GM19023 (cell line): ENCODE measurements at regions not wholly inside any gene's neighbourhood (a gene's known extent, or its start where the extent isn't known, plus 50 kb on each side); places are given as distances from the start of the nearest gene placed in this dataset.
"Not testable (repeated sequence)": the region's sequence is repeated elsewhere in the genome, so short reads cannot be mapped to it uniquely, and the experiment has no call there.

Source experiments
- ATAC-seq: cut with Tn5 transposase; IDR thresholded peaks from one replicate; pipeline ENCODE4 v1.9.1; 2021; ENCODE audit warnings: mild to moderate bottlenecking, moderate library complexity; ENCODE audit not compliant: unreplicated experiment

DNA sequence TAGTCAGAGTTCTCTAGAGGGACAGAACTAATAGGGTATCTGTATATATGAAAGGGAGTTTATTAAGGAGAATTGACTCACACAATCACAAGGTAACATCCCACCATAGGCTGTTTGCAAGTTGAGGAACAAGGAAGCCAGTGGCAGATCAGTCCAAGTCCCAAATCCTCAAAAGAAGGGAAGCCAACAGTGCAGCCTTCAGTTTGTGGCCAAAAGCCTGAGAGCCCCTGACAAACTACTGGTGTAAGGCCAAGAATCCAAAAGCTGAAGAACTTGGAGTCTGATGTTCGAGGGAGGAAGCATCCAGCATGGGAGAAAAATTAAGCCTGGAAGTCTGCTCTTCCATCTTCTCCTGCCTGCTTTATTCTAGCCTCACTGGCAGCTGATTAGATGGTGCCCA, 1107.2 kb upstream of the CELF2 start:
- no peak for ATAC-seq

DNA sequence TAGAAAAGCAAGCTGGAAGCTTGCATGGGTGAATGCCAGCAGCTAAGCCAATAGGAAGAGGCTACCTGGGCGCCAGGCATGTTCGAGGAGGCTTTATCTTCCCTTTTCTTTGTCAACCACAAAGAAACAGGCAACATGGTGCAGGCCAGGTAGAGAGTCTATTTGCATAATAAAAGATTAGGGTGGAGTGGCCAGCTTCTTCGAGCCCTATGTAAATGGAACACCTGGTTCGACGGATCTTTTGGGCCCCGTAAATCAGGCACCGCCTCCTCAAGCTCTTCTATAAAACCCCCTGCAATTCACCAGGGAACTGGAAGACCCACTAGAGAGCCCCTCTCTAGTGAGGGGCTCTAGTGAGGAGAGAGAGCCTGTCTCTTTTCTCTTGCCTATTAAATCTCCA, 1106.2 kb upstream of the CELF2 start:
- no peak for ATAC-seq

DNA sequence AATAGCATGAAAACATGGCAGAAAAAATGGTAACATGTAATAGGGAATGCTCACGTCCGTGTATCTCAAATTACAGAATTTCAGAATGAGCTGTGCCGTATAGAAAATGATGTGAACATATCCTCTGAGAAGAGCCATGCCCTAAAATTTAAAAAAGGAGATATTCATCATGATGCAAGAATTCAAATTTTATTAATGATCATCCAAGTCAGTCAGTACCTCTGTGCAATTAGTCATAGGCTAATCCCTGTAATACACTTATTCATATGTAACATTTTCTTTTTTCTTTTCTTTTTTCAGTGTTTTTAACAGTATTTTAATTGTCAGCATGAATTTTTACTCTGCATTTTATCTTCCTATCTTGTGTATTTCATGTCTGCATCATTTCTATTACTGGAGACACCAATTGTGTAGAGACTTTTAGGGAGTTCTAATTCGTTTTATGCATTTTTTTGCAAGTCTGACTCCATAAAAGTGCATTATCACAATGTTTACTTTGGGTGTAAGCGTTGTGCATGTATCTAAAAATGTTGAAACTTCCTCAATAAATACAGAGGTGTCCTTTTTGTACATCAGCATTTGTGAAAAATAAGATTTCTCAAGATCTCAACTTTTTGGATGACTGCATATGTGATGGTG, 1103.7 kb upstream of the CELF2 start:
- no peak for ATAC-seq

DNA sequence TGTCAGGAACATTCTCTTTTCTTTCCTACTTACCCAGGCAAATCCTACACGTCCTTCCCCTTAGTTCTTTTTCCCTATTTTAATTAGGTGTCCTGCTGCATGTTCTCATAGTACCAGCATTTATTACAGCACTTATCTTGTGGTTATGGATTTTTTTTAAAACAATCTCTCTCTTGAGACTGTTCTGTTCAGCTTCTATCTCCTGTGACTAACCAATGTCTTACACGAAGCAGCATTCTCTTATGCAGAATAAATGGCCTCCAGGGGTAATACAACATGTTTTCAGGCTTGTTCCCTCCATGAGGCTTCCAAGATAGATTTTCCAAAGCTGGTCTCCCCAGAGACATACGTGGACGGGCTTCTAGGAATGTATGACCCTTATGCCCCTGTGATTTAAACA, 1096.1 kb upstream of the CELF2 start:
- ATAC-seq: no peak

DNA sequence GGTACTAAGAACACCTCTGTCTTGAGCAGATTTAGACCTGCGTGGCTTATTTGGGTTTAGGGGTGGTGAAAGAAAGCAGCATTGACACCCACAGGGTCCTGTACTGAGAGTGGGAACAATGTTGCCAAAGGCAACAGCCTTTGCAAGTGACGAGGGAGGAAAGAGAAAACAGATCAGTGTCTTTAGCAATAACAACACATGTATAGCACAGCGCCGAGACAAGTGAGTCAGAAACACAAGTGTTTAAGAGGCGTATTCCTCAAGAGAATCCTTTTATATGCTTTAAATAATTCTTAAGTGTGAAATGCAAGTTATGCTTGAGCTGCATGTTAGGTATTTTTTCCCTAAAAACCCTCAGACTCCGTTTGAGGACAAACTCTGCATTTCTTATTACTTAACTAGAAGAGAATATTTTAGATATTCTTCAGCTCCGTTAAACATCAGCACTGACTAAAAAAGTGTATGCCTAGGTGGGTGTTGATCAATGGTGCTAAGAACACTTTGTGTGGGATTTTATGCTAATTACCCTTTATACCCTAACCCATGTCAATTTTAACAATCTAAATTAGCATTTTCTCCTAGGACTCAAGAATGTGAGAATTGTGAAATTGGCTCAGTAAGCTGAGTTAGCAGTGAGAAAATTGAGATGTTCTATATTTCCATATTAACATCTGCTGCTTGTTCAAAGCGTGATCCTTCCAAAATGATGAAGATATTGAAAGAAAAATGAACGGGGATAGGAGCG, 1095.4 kb upstream of the CELF2 start:
- no peak for ATAC-seq

DNA sequence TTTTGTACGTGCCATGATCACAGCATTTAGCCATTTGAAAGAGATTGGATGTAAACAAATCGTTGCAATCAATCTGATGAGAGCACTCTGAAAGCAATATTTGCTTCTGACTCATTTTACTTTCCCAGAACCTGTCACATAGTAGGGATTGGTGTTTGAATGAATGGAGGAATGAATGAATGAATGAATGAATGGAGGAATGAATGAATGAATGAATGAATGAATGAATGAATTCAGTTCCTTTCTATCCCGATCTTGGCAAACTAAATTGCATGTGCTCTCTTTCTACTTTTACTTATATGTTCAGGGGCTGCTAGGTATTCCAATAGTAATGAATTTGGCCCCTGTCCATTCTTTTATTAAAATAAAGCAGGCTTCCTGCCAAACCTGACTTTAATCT, 1091.7 kb upstream of the CELF2 start:
- ATAC-seq: no peak

DNA sequence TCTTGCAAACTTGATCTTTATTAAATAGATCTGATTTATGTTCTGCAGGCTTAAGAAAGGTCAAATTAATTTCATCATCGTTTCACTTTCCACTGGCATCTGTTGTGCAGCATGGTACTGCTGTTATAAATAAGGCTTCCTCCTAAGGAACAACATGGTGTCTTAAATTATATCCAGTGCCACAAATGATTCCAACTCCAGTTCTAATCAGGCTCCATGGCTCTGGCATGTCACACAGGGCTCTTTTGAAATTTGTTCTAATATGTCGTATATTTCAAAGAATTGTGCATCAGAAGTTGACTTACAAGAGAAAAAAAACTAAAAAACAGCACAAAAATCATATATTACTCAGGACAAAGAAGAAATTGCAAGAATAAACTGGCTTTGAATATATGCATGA, 1090.8 kb upstream of the CELF2 start:
- no peak for ATAC-seq

DNA sequence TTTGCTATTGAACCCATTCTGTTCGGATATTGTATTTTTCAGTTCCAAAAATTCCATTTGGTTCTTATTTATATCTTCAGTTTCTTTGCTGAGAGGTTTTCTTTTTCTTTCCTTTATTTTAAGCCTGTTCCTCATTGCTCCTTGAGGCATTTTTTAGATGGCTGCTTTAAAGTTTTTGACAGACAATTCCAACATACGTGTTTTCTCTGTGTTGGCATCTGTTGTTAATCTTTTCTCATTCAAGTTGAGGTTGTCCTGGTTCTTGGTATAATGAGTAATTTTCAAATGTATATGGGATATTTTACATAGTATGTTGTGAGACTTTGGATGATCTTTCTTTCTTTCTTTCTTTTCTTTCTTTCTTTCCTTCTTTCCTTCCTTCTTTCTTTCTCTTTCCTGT, 1078.0 kb upstream of the CELF2 start:
- ATAC-seq: no peak

DNA sequence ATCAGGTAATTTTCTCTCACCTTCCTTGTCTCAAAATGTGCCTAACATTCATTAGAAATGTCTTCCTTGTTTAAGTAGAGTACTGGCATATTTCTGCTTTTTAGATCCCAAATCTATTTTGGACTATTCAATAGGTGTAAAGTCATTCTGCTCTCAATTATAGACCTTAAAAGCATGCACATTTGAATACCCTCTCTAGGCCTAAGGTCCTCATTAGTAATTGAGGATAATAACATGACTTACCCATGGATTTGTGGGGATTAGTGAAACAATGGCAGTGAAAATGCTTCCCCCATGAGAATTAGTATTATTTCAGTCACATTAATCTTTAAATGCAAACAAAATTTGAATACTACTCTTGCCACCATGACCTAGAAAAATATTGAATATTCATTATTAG, 1073.0 kb upstream of the CELF2 start:
- ATAC-seq: no peak

DNA sequence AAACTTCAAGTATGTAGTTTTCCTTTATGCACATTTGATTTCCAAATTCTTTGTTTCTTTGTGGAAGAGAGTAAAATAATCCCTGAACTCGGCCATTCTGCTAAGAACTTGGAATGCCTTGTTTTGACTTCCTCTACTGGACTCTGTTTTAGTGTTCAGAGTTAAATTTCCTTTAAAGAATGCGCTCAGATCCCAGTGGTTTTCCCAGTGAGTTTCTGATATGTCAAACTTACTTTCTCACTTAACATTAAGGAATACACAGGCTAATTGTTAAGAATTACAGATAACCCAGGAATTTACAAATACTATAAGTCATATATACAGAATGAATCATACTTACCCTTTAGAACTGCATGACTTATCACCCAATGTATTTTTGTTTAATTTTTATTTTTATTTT, 1067.6 kb upstream of the CELF2 start:
- ATAC-seq: no peak

DNA sequence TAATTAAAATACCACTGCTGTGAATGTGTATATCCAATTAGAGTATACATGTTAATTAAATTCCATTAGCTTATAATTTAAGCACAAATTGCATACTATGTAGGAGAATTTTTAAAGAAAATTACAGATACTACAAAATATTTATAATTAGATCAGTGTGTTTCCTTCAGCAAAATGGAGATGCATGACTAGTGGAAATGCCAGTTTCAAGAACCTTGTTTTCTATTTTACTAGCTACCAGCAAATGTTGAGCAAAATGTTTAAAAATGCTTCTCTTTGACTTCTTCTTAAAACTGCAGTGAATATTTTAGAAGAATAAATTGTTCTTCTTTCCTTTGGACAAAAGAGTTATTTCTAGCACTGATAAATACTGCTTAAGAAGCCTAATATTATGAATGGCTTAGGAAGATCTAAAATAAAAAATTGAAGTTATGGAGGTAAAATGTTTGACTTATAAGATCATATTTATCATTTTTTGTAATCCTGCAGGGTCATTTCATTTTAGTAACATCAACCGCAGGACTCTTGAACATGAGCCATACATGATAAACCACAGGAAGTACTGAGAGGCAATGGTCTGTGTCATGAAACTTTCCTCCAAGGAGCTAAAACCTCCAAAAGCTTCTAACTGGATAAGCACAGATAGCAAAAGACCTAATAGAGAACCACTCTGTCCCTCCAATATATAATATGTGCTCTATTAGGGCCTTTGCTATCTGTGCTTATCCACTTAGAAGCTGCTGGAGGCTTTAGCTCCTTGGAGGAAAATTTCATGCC, 1066.0 kb upstream of the CELF2 start:
- ATAC-seq: no peak

DNA sequence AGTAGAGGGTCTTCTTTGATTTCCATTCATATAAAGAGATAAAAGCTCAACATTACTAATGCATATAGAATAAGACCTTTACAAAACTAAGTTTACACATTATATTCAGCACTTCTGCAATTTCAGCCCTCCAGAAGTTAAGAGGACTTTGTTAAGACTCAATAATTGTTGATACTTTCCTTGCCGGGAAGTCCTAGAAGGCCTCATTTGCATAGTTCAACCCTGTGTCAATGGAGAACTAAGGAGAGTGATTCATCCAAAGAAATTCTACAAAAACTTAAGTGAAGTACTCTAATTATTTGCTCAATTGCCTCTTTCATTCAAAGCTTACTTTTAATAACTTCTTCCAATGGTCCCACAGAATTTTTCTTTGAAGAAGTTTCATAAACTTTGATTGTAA, 1060.3 kb upstream of the CELF2 start:
- ATAC-seq: no peak

DNA sequence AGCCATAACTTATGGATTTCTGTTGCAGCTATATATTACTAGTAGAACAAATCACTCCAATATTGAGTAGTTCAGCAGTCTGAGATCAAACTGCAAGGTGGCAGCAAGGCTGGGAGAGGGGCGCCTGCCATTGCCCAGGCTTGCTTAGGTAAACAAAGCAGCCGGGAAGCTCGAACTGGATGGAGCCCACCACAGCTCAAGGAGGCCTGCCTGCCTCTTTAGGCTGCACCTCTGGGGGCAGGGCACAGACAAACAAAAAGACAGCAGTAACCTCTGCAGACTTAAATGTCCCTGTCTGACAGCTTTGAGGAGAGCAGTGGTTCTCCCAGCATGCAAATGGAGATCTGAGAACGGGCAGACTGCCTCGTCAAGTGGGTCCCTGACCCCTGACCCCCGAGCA, 1059.8 kb upstream of the CELF2 start:
- ATAC-seq: not testable (repeated sequence)

DNA sequence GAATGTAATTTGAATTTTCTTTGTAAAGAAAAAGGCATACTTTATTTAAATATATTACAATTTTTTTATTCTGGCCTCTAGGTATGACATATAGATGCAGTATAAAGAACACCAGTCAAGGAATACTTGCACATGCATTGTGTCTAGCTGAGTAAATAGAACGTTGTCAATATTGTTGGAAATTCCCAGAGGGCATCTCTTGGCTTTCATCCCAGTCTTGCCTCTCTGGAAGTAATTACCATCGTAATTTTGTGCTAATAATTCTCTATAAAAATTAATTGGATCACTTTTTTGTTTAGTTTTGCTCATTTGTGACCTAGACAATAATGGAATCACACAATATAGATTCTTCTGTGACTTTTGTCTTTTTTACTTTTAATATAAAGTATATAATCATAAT, 1052.3 kb upstream of the CELF2 start:
- no peak for ATAC-seq

DNA sequence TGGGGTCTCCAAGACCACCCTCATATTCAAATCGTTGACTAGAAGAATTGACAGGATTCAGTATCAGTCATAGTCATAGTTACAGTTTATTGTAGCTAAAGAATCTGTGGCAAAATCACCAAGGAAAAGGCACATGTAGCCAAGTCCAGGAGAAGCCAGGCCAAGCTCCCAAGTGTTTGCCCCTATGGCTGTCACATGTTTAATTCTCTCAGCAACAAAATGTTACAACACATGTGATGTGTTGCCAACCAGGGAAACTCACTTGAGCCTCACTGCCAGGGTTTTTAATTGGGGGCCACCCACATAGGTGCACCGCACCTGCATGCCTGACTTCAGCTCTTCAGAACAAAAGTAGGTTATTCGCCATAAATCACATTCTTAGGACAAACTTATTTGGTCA, 1030.9 kb upstream of the CELF2 start:
- no peak for ATAC-seq

DNA sequence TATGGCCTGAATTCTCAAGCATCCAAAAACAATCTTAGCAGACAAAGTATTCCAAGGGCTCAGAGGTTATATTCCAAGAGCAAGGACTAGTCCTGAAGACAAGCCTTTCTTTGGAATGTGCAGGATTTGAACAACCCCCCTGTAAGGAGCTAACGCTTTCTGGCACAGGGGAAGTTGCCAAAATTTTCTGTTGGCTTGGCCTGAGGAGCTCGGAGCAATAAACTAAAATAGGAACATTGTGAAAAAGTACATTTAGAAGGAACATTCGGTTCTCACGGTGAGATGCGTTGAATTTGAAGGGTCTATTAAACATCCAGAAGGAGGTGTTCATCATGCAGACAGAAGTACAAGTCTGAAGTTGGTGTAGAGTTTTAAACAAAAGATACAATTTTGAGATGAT, 1030.5 kb upstream of the CELF2 start:
- no peak for ATAC-seq

DNA sequence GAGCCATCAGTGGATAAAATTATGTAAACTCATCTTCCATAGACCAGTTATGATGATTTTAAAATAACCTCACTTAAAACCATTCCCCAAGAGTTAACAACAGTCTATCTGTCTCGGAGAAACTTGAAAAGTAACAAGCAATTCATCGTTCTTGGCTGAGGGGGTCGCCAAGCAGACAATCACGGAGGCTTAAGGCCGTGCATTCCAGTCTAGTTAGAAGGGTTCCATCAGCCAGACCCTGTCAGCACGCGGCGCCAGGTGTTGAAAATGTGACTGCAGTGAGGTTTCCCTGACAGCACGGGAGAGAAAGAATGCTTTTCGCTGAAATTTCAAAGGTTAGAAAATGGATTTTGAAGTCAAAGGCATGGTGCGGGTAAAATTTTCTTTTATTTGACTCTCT, 1025.0 kb upstream of the CELF2 start:
- no peak for ATAC-seq

DNA sequence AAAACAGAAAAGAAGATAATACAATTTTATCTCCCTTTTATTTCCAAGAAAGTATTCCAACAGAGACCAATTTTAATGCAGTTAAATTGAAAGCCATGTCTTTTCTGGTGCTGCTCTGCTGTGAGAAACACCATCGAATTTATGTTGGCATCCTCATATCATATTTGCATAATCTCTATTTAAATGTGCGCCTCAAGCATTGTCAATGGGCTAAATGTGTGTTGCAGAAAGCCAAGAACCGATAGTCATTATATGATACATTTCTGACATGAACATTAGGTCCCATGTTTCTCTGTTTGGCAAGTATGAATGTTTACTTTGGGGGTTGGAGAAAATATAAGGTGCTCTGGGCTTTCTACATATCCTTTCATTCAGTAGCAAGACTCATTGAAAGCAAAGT, 1023.5 kb upstream of the CELF2 start:
- no peak for ATAC-seq

DNA sequence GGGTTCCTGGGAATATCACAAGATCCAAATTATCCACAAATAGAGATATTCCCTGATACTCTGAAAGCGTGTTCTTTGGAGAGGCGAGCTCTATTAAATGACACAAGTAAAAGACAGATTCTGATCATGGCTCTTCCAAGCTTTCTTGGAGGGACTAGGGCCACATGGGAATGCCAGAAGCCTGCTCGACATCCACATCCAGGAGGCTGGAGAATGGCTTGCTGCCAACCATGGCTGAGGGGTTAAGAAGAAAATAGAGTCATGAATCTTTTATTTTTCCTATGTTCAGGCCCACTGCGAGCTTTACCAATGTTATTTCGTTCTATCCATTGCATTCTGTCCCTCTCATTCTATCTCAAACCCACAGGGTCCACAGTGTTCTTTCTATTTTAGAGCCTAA, 1018.0 kb upstream of the CELF2 start:
- no peak for ATAC-seq

DNA sequence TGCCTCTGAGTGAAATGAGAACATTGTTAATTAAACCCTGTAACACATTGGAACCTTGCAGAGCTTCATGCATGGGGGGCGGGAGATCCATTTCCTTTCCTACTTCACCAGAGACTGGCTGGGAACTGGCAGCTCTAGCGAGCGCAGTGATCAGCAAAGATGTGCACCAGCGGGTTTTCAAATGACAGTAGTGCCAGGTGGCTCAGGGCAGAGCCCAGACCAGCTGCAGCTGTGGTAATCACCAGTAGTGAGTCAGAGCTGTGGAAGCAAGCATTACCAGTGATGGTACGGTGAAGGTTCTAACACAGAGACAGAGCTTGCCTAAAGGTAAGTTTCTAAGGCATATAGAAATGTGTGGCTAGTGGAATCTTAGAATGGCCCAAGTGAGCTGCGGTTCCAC, 1009.7 kb upstream of the CELF2 start:
- ATAC-seq: no peak

DNA sequence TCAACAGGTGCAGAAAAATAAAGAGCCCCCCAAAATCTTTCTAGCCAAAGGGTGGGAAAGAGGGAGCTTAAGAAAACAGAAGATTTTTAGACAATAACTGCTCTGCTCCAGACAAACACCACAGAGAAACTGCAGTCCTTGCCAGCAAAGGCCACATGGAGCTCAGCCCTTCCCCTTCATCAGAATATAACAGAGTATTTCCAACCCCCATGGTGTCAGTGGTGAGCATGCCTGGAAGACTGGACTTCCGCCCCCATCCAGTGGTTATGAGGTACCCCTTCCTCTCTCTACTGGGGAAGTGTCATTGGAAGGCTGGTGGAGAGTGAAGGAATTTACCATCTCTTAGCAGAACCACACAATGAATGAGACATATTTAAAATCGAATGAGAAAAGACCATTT, 1007.3 kb upstream of the CELF2 start:
- no peak for ATAC-seq

DNA sequence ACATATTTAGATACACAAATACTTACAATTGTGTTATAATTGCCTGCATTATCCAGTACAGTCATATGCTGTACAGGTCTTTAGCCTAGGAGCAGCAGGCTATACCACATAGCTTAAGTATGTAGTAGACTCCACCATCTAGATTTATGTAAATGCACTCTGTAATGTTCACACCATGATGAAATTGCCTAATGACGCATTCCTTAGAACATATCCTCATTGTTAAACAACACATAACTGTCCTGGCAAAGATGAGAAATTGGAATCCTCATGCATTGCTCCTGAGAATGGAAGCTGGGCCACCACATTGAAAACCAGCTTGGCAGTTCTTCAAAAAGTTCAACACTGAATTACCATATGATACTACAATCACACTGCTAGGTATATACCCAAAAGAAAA, 1002.8 kb upstream of the CELF2 start:
- no peak for ATAC-seq
